ENCODE measurements at regions not wholly inside any gene's neighbourhood (a gene's known extent, or its start where the extent isn't known, plus 50 kb on each side); places are given as distances from the start of the nearest gene placed in this dataset.

DNA sequence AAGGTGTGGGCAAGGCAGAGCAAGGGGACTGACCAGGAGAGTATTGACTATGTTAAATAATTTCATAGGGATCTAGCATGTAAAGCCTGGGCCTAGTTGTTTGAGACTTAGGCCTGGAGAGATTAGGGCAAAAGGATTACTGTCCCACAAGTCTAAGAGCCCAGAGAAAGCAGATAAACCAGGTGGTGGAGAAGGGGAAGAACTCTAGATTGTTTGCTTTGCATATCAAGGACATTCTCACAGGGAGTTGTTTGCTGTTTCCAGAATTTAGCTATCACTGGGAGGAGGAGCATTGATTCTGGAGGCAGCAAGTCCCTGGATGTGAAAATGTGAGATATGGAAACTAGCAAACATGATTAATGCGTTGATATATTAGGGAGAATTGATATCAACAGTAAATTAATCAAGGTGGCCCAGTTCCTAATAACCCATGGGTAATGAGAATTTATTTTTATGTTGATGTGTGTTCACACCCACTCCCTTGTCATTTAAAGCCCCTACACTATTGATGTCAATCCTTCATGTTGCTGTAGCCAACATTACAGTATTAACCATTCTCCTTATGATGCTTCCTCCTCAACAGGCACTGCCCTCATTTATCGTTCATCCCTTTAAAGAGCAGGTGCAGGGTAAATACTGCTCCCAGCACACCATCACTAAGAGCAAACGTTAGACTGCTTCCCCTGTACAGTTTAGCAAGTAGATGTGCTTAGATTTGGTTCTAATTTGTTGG is 1666.7 kb upstream of the FLRT2 start:
- no peaks in the 10 kb centered on the region for H3K4me1 ChIP-seq
- no peaks in the 10 kb centered on the region for H3K36me3 ChIP-seq
- DNase-seq (no peak), ATAC-seq (no peak)
- no peak overlapping the region for H3K27ac ChIP-seq
- H3K9me3 ChIP-seq, result no peaks in the 10 kb centered on the region
- TF ChIP-seq, protein P1, sequence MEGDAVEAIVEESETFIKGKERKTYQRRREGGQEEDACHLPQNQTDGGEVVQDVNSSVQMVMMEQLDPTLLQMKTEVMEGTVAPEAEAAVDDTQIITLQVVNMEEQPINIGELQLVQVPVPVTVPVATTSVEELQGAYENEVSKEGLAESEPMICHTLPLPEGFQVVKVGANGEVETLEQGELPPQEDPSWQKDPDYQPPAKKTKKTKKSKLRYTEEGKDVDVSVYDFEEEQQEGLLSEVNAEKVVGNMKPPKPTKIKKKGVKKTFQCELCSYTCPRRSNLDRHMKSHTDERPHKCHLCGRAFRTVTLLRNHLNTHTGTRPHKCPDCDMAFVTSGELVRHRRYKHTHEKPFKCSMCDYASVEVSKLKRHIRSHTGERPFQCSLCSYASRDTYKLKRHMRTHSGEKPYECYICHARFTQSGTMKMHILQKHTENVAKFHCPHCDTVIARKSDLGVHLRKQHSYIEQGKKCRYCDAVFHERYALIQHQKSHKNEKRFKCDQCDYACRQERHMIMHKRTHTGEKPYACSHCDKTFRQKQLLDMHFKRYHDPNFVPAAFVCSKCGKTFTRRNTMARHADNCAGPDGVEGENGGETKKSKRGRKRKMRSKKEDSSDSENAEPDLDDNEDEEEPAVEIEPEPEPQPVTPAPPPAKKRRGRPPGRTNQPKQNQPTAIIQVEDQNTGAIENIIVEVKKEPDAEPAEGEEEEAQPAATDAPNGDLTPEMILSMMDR (IDR thresholded peaks at IDR 0.05), result no peak
- intact Hi-C loops (cut with DNase I), result no loop called here
- no peaks in the 10 kb centered on the region for H3K27me3 ChIP-seq (ENCODE audit: low read depth)
- H3K4me3 ChIP-seq, result no peak overlapping the region

GRCh38 chr14:83864106-83864505 is 1665.8 kb upstream of the FLRT2 start:
- DNase-seq (no peak), ATAC-seq (no peak)
- Histone ChIP-seq H3K4me3 (no peak overlapping the region), H3K4me1 (no peaks in the 10 kb centered on the region), H3K27ac (no peak overlapping the region), H3K36me3 (no peaks in the 10 kb centered on the region), H3K9me3 (no peaks in the 10 kb centered on the region), H3K27me3 (ENCODE audit: low read depth) (no peaks in the 10 kb centered on the region)
- intact Hi-C loops (cut with DNase I), result no loop called here
- TF ChIP-seq, protein P1 (IDR thresholded peaks at IDR 0.05), result no peak

GRCh38 chr14:83867566-83868225 is 1662.2 kb upstream of the FLRT2 start:
- H3K4me3 ChIP-seq, result no peak overlapping the region
- H3K36me3 ChIP-seq, result no peaks in the 10 kb centered on the region
- H3K27ac ChIP-seq, result no peak overlapping the region
- TF ChIP-seq, protein P1 (IDR thresholded peaks at IDR 0.05), result no peak
- no peaks in the 10 kb centered on the region for H3K9me3 ChIP-seq
- H3K27me3 ChIP-seq (ENCODE audit: low read depth), result no peaks in the 10 kb centered on the region
- intact Hi-C loops (cut with DNase I), result no loop called here
- no peaks in the 10 kb centered on the region for H3K4me1 ChIP-seq
- ATAC-seq, result no peak
- DNase-seq, result no peak

DNA sequence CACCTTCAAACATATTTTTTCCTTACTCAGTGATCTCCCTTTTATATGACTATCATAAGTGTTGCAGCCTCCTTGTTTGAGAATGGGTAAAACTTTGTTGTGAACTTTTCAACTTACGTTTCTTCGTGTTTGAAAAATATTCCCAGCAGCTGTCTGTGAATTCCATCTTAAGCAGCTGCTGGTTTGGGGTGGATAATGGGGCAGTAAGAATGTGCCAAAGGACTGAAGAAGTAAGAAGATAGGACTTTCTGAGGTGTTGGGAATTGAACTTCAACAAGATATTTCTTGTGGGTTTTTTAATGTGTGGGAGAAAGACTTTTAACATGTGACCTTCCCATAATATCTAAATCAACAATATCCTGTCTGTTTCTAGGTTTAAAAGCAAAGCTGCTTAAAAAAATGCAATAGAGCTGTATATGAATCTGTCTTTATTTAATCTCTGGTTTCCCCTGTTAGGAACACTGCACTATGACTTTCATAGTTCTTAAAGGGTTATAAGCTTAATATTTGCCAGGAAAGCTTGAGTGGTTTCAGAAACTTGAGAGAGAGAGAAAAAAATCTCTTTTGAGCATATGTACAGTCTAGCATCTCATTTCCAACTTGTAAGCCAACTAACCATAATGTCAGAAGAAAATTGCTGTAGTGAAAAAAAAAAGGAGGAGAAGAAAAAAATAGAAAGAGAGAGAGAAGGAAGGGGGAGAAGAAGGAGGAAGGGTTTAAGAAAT is 1659.2 kb upstream of the FLRT2 start:
- TF ChIP-seq, protein P1 (IDR thresholded peaks at IDR 0.05), result no peak
- no peaks in the 10 kb centered on the region for H3K4me1 ChIP-seq
- no peak overlapping the region for H3K4me3 ChIP-seq
- H3K9me3 ChIP-seq, result no peaks in the 10 kb centered on the region
- no peaks in the 10 kb centered on the region for H3K36me3 ChIP-seq
- H3K27ac ChIP-seq, result no peak overlapping the region
- no peak for DNase-seq
- H3K27me3 ChIP-seq (ENCODE audit: low read depth), result no peaks in the 10 kb centered on the region
- intact Hi-C loops (cut with DNase I), result no loop called here
- ATAC-seq, result no peak

DNA sequence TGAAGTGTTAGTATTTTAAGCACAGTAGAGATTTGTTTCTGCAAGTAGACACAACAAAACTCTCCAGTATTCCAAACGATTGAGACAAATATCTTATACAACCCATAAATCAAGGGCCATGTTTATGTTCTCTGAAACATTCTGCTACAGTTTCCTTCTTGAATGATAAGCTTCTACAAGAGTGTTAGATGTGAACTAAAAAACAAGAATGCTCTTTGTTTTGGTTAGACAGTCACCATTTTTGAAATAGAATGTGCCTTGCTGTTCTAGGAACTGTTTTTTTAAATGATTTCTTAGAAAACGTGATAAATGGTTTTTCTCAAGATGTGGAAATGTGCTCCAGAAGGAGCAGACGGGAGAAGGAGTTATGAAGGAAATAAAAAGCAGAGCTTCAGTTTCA is 1656.3 kb upstream of the FLRT2 start:
- TF ChIP-seq, protein P1 (IDR thresholded peaks at IDR 0.05), result no peak
- H3K4me3 ChIP-seq, result no peak overlapping the region
- DNase-seq (no peak), ATAC-seq (no peak)
- no peak overlapping the region for H3K27ac ChIP-seq
- no peaks in the 10 kb centered on the region for H3K36me3 ChIP-seq
- no peaks in the 10 kb centered on the region for H3K4me1 ChIP-seq
- intact Hi-C loops (cut with DNase I), result no loop called here
- no peaks in the 10 kb centered on the region for H3K9me3 ChIP-seq
- H3K27me3 ChIP-seq (ENCODE audit: low read depth), result no peaks in the 10 kb centered on the region
